GM21447 (cell line): ENCODE measurements at regions not wholly inside any gene's neighbourhood (a gene's known extent, or its start where the extent isn't known, plus 50 kb on each side); places are given as distances from the start of the nearest gene placed in this dataset.
"Not testable (repeated sequence)": the region's sequence is repeated elsewhere in the genome, so short reads cannot be mapped to it uniquely, and the experiment has no call there.

Source experiments
- ATAC-seq: cut with Tn5 transposase; IDR thresholded peaks from one replicate; pipeline ENCODE4 v1.9.1; 2021; ENCODE audit not compliant: unreplicated experiment

GRCh38 chr6:150734235-150734634 is 131.3 kb upstream of the MTHFD1L start:
- ATAC-seq, result no peak

GRCh38 chr6:150735341-150735851 is 130.1 kb upstream of the MTHFD1L start:
- ATAC-seq, result no peak

- ATAC-seq, result no peak
Measured at GRCh38 chr6:150738092-150738629, 127.3 kb upstream of the MTHFD1L start.

- no peak for ATAC-seq
Measured at GRCh38 chr6:150739711-150740349, 125.7 kb upstream of the MTHFD1L start.

- ATAC-seq, result no peak
Measured at GRCh38 chr6:150740453-150740852, 125.0 kb upstream of the MTHFD1L start.

GRCh38 chr6:150741633-150742200 is 123.8 kb upstream of the MTHFD1L start:
- ATAC-seq, result no peak

- ATAC-seq, result no peak
Measured at GRCh38 chr6:150744522-150745260, 120.8 kb upstream of the MTHFD1L start.

- ATAC-seq, result no peak
Measured at GRCh38 chr6:150745896-150746295, 119.6 kb upstream of the MTHFD1L start.

- no peak for ATAC-seq
Measured at GRCh38 chr6:150747155-150747554, 118.3 kb upstream of the MTHFD1L start.

- ATAC-seq, result no peak
Measured at GRCh38 chr6:150749091-150749670, 116.3 kb upstream of the MTHFD1L start.

- ATAC-seq, result no peak
Measured at GRCh38 chr6:150751296-150751695, 114.2 kb upstream of the MTHFD1L start.

GRCh38 chr6:150752409-150752808 is 113.1 kb upstream of the MTHFD1L start:
- no peak for ATAC-seq

GRCh38 chr6:150753371-150754064 is 112.0 kb upstream of the MTHFD1L start:
- ATAC-seq, result no peak

- ATAC-seq, result no peak
Measured at GRCh38 chr6:150755042-150755441, 110.5 kb upstream of the MTHFD1L start.

GRCh38 chr6:150755524-150755923 is 110.0 kb upstream of the MTHFD1L start:
- no peak for ATAC-seq

GRCh38 chr6:150756173-150756572 is 109.3 kb upstream of the MTHFD1L start:
- no peak for ATAC-seq

GRCh38 chr6:150757807-150758206 is 107.7 kb upstream of the MTHFD1L start:
- not testable (repeated sequence) for ATAC-seq

GRCh38 chr6:150759483-150759882 is 106.0 kb upstream of the MTHFD1L start:
- ATAC-seq, result no peak

GRCh38 chr6:150761771-150762170 is 103.7 kb upstream of the MTHFD1L start:
- ATAC-seq, result no peak

GRCh38 chr6:150764334-150765066 is 101.0 kb upstream of the MTHFD1L start:
- no peak for ATAC-seq
